ENCODE measurements at regions not wholly inside any gene's neighbourhood (a gene's known extent, or its start where the extent isn't known, plus 50 kb on each side); places are given as distances from the start of the nearest gene placed in this dataset.

DNA sequence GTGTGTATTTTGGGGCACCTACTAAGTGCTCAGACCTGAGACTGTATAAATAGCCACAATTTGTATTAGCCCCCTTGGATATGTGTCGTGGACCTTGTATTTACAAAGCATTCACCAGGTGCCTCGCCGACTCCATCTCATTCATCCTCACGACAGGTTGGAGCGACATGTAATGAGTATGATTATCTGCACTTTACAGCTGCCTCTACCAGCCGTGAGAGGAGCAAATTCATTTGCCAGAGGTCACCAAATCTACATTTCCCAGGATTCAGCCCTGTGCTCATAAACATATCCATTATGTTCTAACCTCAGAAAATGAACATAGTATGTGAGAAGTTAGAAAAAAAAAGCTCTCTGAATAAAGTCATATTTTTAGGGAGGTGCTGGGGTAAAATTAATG is 167.4 kb downstream of the ZDHHC21 start:
- TF ChIP-seq, protein P1, sequence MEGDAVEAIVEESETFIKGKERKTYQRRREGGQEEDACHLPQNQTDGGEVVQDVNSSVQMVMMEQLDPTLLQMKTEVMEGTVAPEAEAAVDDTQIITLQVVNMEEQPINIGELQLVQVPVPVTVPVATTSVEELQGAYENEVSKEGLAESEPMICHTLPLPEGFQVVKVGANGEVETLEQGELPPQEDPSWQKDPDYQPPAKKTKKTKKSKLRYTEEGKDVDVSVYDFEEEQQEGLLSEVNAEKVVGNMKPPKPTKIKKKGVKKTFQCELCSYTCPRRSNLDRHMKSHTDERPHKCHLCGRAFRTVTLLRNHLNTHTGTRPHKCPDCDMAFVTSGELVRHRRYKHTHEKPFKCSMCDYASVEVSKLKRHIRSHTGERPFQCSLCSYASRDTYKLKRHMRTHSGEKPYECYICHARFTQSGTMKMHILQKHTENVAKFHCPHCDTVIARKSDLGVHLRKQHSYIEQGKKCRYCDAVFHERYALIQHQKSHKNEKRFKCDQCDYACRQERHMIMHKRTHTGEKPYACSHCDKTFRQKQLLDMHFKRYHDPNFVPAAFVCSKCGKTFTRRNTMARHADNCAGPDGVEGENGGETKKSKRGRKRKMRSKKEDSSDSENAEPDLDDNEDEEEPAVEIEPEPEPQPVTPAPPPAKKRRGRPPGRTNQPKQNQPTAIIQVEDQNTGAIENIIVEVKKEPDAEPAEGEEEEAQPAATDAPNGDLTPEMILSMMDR (IDR thresholded peaks at IDR 0.05): no peak
- no peak for TF ChIP-seq POLR2A (IDR thresholded peaks at IDR 0.05)
